ENCODE measurements at regions not wholly inside any gene's neighbourhood (a gene's known extent, or its start where the extent isn't known, plus 50 kb on each side); places are given as distances from the start of the nearest gene placed in this dataset.
"Not testable (repeated sequence)": the region's sequence is repeated elsewhere in the genome, so short reads cannot be mapped to it uniquely, and the experiment has no call there.

- no peak for DNase-seq (ENCODE audit: low read depth)
Observed at GRCh38 chr1:30527511-30528140, 195.8 kb downstream of the MATN1 start.

DNA sequence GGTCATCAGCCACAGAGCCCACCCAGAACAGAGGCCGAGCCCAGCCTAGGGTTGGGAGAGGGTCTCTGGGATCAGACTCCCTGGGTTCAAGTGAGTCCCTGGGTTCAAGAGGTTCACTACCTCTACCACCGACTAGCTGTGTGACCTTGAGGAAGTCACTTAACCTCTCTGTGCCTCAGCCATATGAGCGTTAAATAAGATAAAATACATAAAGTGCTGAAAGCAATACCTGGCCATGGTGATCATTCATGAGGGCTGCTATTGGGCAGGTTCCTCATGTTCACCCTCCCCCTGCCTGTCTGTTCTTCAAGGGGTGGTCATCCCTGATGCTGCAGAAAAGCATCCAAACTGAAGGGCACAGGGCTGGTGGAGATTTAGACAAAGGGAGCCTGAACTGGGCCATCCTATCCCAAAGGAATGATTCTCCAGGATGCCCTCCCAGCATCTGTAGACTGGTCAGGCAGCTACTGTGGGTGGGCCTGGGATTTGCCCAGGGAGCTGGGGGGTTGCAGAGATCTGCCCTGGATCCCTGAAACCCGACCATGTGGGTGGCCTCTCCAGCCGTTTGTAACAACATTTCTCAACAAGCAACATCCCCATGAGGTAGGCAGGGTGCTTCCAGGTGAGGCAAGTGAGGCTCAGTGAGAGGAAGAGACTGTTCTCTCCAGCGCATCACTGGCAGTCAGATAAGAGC lies 196.6 kb downstream of the MATN1 start:
- no peak for DNase-seq (ENCODE audit: low read depth)

- DNase-seq (ENCODE audit: low read depth): peak; percentile 22
Observed at GRCh38 chr1:30525971-30526651, 197.3 kb downstream of the MATN1 start.

DNA sequence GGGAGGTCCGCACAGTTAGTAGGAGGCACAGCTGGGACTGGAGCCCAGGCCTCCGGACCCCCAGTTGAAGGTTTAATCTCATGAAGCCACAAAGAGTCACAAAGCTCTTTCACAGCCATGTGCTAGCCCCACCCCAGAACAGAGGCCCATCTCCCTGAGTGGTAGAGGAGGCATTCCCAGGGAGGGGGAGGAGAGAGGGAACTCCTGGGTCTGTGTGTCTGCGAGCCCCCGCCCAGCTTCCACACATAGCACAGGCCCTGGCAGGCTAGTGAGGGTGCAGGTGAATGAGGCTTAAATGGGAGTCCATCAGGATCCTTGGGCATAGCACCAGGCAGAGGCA lies 197.8 kb downstream of the MATN1 start:
- no peak for DNase-seq (ENCODE audit: low read depth)

DNA sequence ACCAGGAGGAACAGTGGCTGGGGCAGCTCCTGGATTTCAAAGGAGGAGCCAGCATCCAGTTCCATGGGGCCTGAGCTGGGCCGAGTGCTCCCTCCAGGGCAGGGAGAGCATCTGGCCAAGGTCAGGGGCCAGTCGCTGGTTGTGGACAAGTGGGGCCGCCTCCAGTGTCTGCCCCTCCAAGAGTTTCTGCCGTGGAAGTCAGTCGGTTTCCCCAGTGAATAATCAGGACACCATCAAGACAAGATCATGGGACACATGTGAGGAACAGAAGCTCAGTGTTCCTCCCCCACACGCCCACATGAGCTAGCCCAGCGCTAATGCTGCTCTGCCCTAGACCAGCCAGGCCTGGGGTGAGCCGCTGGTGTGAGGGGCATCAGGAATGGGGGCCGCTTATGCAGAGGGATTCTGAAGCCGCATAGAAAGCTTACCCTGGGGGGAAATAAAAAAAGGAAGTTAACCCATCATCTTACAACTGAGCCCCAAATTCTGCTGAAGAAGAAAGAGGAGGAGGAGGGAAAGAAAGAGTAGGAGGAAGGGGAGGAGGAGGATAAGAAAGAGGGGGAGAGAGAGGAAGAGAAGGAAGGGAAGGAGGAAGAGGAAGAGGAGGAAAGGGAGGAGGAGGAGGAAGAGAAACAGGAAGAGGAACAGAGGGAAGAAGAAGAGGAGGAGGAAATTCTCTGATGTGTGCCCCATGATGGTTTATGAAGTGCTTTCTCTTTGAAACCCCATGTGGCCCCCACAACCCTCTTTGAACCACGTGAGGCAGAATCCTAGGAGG lies 198.4 kb downstream of the MATN1 start:
- DNase-seq (ENCODE audit: low read depth): no peak

- not testable (repeated sequence) for DNase-seq (ENCODE audit: low read depth)
Observed at GRCh38 chr1:30524025-30524555, 199.3 kb downstream of the MATN1 start.

DNA sequence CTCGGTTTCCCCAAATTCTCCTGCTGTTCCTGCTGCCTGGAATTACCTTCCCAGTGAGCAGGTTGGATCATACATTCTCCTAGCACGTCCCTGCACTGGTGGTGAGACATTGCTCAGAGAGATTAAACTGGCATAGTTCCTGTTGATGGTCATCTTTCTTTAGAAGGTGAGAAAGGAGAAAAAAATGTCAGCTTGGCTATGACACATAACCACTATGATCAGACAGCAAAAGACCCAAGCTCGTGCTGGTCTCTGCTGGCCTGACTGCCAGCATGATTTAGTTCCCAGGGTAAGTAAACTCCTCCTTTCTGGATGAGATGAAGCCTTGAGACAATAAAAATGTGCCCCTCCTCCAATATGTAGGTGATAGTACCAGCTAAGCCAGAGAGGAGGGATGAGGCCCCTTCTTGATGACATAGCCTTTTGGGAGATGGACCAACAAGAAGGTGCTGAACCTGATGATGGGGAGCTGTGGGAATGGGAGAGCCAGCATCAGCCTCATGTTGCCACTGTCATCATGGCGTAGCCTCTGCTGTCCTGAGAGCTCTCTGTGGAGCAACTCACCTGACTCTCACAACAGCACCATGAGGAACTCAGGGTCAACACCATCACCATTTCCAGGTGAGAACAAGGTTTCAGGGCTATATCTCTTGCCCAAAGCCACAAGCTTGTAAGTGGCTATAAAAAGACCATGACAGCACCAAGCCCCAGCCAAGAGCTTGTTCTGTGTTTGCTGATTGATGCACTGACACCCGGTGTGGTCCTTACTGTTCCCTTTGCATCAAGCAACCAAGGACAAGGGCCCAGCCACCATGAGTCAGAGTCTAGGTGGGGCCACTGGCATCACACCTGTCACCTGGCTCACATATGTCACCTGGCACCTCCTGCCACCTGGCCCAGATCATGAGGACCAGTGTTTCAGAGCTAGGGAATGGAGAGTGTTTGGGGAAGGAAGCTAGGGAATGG lies 200.0 kb downstream of the MATN1 start:
- DNase-seq (ENCODE audit: low read depth): peak; percentile 27

GRCh38 chr1:30522031-30523004 lies 201.1 kb downstream of the MATN1 start:
- DNase-seq (ENCODE audit: low read depth): no peak

- no peak for DNase-seq (ENCODE audit: low read depth)
Observed at GRCh38 chr1:30521261-30521865, 202.0 kb downstream of the MATN1 start.

GRCh38 chr1:30520476-30520875 lies 202.9 kb downstream of the MATN1 start:
- no peak for DNase-seq (ENCODE audit: low read depth)

- DNase-seq (ENCODE audit: low read depth): no peak
Observed at GRCh38 chr1:30519201-30519763, 204.1 kb downstream of the MATN1 start.

- no peak for DNase-seq (ENCODE audit: low read depth)
Observed at GRCh38 chr1:30518696-30519095, 204.7 kb downstream of the MATN1 start.

GRCh38 chr1:30518186-30518585 lies 205.2 kb downstream of the MATN1 start:
- DNase-seq (ENCODE audit: low read depth): no peak

DNA sequence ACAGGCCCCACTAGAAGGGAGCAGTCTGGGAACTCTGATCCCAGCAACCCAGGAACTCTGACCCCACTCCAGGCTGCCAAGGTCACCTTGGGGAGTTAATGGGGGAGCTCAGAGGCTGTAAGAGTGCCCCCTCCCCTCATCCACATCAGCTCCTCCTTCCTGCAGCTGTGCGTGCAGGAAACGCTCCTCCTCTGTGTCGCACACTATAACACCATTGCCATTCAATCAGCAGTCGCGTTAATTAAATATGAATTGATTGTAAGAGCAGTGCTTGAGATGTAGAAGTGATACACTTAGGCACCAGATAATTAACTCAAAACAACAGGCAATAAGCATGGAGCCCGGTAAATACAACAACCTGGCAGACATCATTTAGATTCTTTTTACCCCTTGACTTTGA lies 205.7 kb downstream of the MATN1 start:
- DNase-seq (ENCODE audit: low read depth): not testable (repeated sequence)

GRCh38 chr1:30517241-30517640 lies 206.1 kb downstream of the MATN1 start:
- DNase-seq (ENCODE audit: low read depth): not testable (repeated sequence)

DNA sequence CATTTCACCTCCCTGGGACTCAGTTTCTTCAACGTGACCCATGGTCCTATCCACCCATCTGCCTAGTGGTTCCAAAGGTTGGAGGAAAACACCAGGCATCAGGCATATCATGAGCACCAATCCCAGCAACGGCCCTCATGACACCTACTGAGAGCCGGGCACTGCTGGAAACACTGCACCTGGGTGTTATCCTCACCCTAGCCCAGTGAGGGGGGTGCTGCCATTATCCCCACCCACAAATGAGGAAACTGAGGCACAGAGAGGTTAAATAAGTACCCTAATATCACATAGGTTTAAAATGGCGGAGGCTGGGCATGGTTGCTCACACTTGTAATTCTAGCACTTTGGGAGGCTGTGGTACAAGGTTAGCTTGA lies 206.9 kb downstream of the MATN1 start:
- DNase-seq (ENCODE audit: low read depth): no peak

GRCh38 chr1:30515755-30516484 lies 207.5 kb downstream of the MATN1 start:
- DNase-seq (ENCODE audit: low read depth): no peak

DNA sequence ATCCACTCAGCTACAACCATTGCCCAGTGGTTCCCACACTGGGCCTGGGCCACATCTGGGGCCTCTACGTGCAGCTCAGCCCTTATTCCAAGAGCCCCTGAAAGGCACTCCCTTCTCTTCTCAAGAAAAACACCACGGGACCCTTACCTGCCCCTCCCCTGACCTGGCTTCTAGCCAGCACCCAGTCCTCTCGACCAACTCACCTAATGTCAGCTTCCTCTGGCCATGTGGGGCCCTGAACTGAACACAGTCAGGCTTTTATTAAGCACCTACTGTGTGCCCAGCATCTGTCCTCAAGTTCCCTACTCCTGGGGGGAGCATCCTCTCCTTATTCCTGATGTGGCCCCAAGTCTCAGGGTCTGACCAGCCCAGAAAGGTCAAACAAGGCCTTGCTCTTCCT lies 208.4 kb downstream of the MATN1 start:
- DNase-seq (ENCODE audit: low read depth): no peak
